C4-2B (cell line): ENCODE measurements at regions not wholly inside any gene's neighbourhood (a gene's known extent, or its start where the extent isn't known, plus 50 kb on each side); places are given as distances from the start of the nearest gene placed in this dataset.

Experiments
- ZFX ChIP-seq: fragments of 450-650 bp; IDR thresholded peaks from 2 replicates; pipeline ENCODE4 v1.6.1; 2017
- TF ChIP-seq, protein P1 (sequence below): fragments of 450-650 bp; conservative IDR thresholded peaks from 2 replicates; pipeline ENCODE4 v1.5.1; 2017; ENCODE audit warnings: mild to moderate bottlenecking

DNA sequence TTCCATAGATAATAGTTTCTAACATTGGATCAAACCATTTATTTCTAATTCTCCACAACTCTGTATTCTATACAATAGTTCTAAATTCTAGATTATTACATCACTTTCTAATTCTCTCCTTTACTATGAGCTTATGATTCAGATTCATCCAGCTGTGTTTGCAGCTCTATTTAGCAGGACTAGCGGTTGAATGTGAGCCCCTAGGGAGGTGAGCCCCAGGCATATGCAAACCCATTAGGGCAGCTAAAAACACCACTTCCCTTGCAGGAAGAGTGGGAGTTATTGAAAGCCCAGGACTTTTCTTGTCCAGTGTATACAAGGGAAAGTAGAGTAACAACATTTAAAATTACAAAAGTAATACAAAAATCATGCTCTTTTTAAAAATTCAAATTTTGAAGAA is 56.9 kb downstream of the KRTAP19-8 start:
- TF ChIP-seq, protein P1, sequence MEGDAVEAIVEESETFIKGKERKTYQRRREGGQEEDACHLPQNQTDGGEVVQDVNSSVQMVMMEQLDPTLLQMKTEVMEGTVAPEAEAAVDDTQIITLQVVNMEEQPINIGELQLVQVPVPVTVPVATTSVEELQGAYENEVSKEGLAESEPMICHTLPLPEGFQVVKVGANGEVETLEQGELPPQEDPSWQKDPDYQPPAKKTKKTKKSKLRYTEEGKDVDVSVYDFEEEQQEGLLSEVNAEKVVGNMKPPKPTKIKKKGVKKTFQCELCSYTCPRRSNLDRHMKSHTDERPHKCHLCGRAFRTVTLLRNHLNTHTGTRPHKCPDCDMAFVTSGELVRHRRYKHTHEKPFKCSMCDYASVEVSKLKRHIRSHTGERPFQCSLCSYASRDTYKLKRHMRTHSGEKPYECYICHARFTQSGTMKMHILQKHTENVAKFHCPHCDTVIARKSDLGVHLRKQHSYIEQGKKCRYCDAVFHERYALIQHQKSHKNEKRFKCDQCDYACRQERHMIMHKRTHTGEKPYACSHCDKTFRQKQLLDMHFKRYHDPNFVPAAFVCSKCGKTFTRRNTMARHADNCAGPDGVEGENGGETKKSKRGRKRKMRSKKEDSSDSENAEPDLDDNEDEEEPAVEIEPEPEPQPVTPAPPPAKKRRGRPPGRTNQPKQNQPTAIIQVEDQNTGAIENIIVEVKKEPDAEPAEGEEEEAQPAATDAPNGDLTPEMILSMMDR = no peak
- no peak for TF ChIP-seq ZFX
